ENCODE measurements at regions not wholly inside any gene's neighbourhood (a gene's known extent, or its start where the extent isn't known, plus 50 kb on each side); places are given as distances from the start of the nearest gene placed in this dataset.

GRCh38 chr9:99582814-99583213, 238.9 kb upstream of the NR4A3 start:
- Histone ChIP-seq H2AFZ (ENCODE audit: low read length) (no peak overlapping the region), H2AK5ac (ENCODE audit: low read depth, low read length) (no peak overlapping the region), H2BK15ac (ENCODE audit: low read length) (no peak overlapping the region), H3K4me2 (ENCODE audit: insufficient read depth in 1 of 2, low read depth in 2 of 2, low read length in 2 of 2) (no peak overlapping the region), H2BK12ac (ENCODE audit: low read depth, low read length) (no peak overlapping the region), H3K4me3 (ENCODE audit: extremely low read depth in 1 of 4, insufficient read depth in 2 of 4, low read depth in 3 of 4, low read length in 4 of 4) (no peak overlapping the region), H4K8ac (ENCODE audit: extremely low read depth, insufficient read depth, low read length) (no peak overlapping the region), H3K23ac (ENCODE audit: insufficient read length) (no peak overlapping the region), H3K79me2 (ENCODE audit: control insufficient read depth in 1 of 2, insufficient read depth in 2 of 2, low read length in 2 of 2) (no peaks in the 10 kb centered on the region), H3K79me1 (ENCODE audit: low read depth, low read length) (no peaks in the 10 kb centered on the region), H4K5ac (ENCODE audit: insufficient read length, low read depth, low read length) (no peak overlapping the region), H3K36me3 (ENCODE audit: control insufficient read depth in 2 of 4, insufficient read depth in 4 of 4, low read length in 3 of 4) (no peaks in the 10 kb centered on the region), H3K18ac (ENCODE audit: extremely low read depth, low read length) (no peak overlapping the region), H3K14ac (ENCODE audit: insufficient read length) (no peak overlapping the region), H4K91ac (replicated peaks; ENCODE audit: insufficient read length, low read length) (no peak overlapping the region), H2BK20ac (ENCODE audit: low read length) (no peak overlapping the region), H3K27me3 (replicated peaks in 1 of 4; ENCODE audit: control insufficient read depth in 3 of 4, extremely low read depth in 1 of 4, insufficient read depth in 3 of 4, low read length in 3 of 4) (no peaks in the 10 kb centered on the region), H3K9me3 (ENCODE audit: insufficient read depth in 2 of 2, low read depth in 1 of 2, low read length in 1 of 2) (peaks cover 7 to 12% of the 10 kb centered on the region in 2 experiments; a peak in 2 of 4 replicates), H3K4ac (replicated peaks; ENCODE audit: insufficient read length, low read depth, low read length) (no peak overlapping the region), H2BK120ac (replicated peaks; ENCODE audit: low read depth, low read length) (no peak overlapping the region), H3K9ac (replicated peaks in 1 of 4; ENCODE audit: extremely low read depth in 1 of 4, low read depth in 3 of 4, low read length in 3 of 4) (no peak overlapping the region), H3K4me1 (replicated peaks in 1 of 4; ENCODE audit: control insufficient read depth in 3 of 4, insufficient read depth in 4 of 4, low read length in 3 of 4) (no peaks in the 10 kb centered on the region), H4K20me1 (replicated peaks in 1 of 2; ENCODE audit: control insufficient read depth in 1 of 2, insufficient read depth in 2 of 2, low read length in 2 of 2) (no peaks in the 10 kb centered on the region), H2BK5ac (ENCODE audit: low read depth, low read length) (no peak overlapping the region), H3K23me2 (ENCODE audit: low read depth, low read length) (no peaks in the 10 kb centered on the region), H3K27ac (ENCODE audit: low read depth, low read length) (no peak overlapping the region), H3K56ac (replicated peaks; ENCODE audit: insufficient read length, low read depth, low read length) (no peak overlapping the region)
- ChIA-PET POLR2A (ENCODE audit: partially characterized antibody) (no interaction called here), CTCF (ENCODE audit: partially characterized antibody) (no interaction called here)
- DNase-seq (ENCODE audit: low read depth in 1 of 2, low spot score in 2 of 2) (no peak), FAIRE-seq (no peak)
- WGBS, 2 experiments (ENCODE audit: extremely low coverage in 1 of 2, insufficient coverage in 1 of 2, insufficient read length in 1 of 2, insufficient replicate concordance in 2 of 2, low coverage in 1 of 2, low lambda C conversion rate in 2 of 2, missing lambda C conversion rate in 1 of 2), result 86% methylated on average over 6 of the region's 6 CpGs; no CpG with 5 or more reads in 1 of the 2 experiments
- TF ChIP-seq CTCF (IDR thresholded peaks at IDR 0.05; ENCODE audit: control extremely low read depth in 1 of 3, insufficient read depth in 1 of 3, low read depth in 1 of 3, low read length in 3 of 3), result no peak
- no peak for TF ChIP-seq RXRA (IDR thresholded peaks at IDR 0.05; ENCODE audit: insufficient read depth, low read depth, low read length)
- TF ChIP-seq HDAC6 (IDR thresholded peaks at IDR 0.05; ENCODE audit: low read depth, low read length), result no peak
- TF ChIP-seq SIN3A (conservative IDR thresholded peaks at IDR 0.05 in 1 of 2, IDR thresholded peaks at IDR 0.05 in 1 of 2; ENCODE audit: low read depth in 1 of 2, low read length in 2 of 2), result no peak
- TF ChIP-seq USF2 (IDR thresholded peaks at IDR 0.05; ENCODE audit: low read length), result no peak
- TF ChIP-seq SP4 (IDR thresholded peaks at IDR 0.05; ENCODE audit: low read length), result no peak
- no peak for TF ChIP-seq SIX5 (IDR thresholded peaks at IDR 0.05; ENCODE audit: low read depth, low read length)
- no peak for TF ChIP-seq NRF1 (IDR thresholded peaks at IDR 0.05; ENCODE audit: low read depth, low read length)
- TF ChIP-seq GABPA (IDR thresholded peaks at IDR 0.05; ENCODE audit: borderline replicate concordance, insufficient read depth, low read length), result no peak
- no peak for TF ChIP-seq HDAC2 (IDR thresholded peaks at IDR 0.05; ENCODE audit: borderline replicate concordance in 1 of 2, low read depth in 2 of 2, low read length in 2 of 2)
- TF ChIP-seq YY1 (IDR thresholded peaks at IDR 0.05; ENCODE audit: low read depth, low read length), result no peak
